Activated gamma-delta T cell treated with Interleukin-2 at 50 U/mL for 16 hours (primary cell): ENCODE measurements at regions not wholly inside any gene's neighbourhood (a gene's known extent, or its start where the extent isn't known, plus 50 kb on each side); places are given as distances from the start of the nearest gene placed in this dataset.
"Not testable (repeated sequence)": the region's sequence is repeated elsewhere in the genome, so short reads cannot be mapped to it uniquely, and the experiment has no call there.

Source experiments
- DNase-seq: peaks from one replicate; pipeline ENCODE4 v3.0.0-alpha.2; 2020

DNA sequence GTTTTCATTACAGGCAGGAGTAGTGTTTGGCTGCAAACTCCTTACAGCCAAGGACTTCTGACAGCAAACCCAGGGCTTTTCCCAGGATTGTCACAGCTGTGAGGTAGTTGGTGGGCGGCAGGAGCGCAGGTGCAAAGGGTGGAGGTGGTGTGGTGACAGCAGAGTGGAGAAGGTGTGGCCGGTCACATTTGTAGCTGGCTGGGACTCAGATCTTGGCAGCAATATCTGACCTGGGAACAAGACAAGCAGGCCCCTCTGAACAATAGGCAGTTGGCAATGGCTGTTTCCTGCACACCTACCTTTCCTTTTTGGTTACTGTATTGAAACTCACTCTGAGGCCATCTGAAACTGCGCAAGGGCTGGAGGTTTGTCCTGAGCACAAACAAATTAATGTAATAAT is 327.3 kb downstream of the COG6 start:
- DNase-seq = no peak

GRCh38 chr13:39985071-39985470 is 329.6 kb downstream of the COG6 start:
- no peak for DNase-seq

DNA sequence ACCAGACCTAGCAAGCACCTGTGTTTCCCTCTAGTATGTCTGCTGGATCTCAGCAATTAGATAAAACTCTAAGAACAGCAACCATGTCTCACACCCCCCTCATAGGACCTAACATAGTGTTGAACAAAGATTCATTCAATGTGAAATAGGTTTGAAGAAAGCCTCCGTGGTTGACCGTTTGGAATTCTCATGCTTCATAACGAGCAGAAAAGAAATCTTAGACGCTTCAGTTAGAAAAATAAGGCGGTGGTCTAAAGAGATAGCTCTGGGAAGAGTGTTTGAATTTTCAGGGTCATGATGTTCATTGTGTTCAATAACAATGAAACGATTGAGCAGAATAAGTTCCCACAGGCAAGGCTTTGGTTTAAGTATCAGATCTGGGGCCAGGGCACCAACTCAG is 332.9 kb downstream of the COG6 start:
- DNase-seq = no peak

DNA sequence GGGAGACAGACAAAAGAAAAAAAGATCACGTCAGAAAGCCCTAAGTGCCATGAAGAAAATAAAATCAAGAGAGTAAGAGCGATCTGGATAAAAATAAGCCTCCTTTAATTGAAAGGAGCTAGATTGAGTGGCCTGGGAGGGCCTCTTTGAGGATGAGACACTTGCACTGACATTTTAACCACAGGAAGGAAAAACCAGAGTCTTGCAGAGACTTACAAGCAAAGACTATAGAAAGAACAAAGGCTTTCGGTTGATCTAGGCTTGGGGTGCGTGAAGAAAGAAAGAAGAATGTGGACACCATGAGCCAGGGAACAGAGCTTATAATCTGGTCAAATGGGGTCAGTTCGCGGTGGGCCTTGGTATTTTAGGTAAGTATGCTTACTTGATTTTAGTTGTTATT is 342.7 kb downstream of the COG6 start:
- DNase-seq = no peak

DNA sequence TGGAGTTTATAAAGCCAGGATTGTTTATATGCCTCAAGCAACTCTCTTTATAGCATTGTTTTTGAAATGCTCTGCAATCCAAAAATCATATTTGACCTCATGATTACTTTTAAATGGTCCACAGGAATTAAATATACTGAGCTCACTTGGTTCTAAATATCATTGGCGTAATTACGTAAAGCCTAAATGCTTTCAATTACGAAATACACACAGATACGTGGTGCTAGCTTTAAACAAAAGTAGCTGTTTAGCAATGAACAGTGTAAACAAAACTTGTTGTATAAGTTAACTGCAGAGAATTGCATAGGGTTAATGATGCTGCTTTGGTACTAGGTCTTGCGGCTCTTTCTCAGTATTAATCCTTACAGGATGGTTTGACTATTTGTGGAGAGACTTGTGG is 346.6 kb downstream of the COG6 start:
- no peak for DNase-seq

DNA sequence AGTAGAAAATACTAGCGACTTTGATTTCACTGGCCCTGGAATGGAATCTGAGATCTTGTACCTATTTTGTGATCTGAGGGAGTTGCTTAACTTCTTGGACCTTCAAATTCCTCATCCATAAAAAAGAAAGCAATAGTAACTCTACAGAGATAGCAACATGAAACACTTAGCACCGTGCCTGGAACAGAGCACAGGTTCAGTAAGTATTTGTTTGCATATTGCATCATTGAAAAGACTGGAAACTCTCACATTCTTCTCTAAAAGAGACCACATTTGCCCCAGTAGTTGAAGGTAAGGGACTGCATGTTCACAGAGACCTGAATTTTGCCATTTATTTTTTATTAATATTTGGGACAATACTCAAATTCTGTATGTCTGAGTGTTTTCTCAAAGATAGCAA is 358.1 kb downstream of the COG6 start:
- no peak for DNase-seq

- DNase-seq = no peak
Measured at GRCh38 chr13:40016953-40017660, 361.6 kb downstream of the COG6 start.

DNA sequence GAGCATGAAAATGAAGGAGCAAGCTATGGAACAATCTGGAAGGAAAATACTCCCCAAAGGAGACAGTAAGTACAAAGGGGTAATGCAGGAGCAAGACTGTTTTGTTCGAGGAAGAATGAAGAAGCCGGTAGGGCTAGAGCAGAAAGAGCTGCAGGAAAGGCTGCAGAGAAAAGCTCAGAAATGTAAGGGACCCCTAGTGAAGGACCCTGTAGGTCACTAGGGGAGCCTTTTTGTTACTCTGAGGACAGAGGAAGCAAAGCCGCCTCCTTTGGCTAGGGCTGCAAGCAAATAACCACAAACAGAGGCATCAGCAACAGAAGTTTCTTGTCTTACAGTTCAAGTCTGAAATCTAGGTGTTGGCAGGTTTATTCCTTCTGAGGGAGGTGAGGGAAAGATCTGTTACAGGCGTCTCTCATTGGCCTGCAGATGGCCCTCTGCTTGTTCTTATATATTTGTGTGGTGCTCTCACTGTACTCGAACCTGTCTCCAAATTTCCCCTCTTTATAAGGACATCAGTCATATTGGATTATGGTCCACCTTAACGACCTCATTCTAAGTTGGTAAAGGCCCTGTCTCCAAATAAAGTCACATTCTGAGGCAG is 362.3 kb downstream of the COG6 start:
- no peak for DNase-seq

DNA sequence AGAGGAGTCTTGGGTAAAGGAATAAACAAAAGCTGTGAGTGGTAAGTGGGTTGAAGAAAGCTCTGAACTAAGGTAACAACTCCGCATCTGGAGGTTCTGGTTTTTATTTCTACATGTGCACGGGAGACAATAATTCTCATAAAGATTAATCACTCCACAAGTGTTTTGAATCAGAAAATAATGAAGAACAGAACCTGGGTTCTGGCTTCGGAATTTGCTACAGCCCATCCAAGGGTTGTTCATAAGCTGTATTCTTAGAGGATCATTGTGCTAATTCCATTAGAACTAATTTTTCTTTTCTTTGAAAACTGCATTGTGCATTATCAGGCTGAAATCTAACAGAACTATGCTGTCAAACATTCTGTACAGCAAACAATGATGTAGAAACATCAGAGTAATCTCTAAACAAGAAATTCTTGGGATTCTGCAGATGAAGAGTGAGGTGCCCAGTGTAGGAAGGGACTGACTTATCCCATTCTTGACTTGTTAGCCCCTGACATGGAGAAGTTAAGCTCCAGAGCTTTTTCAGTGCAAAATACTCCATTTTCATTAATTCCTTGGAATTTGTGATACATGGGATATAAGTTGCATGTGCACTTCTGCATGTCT is 368.2 kb downstream of the COG6 start:
- DNase-seq = no peak

DNA sequence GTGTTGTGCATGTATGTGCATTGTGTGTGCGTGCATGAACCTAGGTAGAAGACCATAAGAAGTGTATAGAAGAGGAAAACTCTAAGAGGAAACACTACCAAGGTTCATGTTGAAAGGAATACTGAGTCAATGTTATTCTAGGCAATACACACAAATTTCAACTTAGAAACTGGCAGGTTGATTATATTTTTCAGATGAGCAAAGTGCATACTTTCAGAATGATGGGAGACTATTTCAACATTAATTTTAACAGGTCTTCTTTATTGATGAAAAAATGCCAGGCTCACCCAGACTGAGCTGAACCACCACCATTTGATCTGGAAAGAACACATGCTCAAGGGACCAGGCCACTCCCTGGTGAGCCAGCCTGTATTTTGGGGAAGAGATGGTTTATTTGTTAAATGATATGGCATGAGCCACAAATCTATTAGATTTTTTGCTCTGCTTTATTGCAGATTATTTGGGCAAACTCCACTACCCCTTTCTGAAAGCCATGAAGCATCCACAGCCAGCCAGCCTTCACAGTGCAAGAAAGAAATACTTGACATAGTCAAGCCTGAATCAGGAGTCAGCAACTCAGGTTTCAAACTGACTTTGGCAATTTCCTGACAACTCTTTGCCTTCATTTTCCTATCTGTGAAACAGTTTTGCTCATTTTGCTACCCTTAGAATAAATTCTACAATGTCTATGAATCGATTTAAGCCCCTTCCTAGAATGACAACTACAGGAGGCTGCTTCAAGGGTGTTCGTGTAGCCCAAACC is 368.9 kb downstream of the COG6 start:
- DNase-seq = no peak

DNA sequence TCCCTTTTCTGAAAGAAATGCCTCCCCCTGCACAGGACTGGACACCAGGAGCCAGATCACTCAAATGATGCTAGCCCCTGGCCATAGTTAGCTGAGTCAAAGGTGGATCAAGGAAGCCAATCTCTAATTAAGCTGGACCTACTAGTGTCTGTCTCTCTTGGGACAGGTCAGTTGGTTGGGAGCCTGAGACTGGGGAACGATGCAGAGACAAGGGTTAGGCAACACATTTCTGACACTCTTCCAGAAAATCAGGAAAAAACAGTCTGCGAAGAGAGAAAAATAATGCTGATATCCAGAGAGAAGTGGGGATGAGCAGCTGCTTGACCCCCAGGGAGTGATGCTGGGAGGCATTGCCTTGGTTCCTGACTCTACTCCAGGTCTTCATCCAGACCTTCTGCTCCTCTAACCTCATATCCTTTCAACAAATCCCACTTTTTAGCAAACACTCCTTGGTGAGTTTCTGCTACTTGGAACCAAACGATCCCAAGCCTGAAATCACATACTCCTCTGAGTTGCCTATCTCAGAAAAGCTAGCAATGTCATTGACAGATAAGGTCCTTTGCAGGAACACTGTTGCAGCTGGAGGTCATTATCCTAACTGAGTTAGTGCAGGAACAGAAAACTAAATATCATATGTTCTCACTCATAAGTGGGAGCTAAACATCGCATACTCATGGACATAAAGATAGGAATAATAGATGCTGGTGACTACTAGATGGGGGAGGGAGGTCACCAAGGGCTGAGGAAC is 369.7 kb downstream of the COG6 start:
- DNase-seq = no peak

DNA sequence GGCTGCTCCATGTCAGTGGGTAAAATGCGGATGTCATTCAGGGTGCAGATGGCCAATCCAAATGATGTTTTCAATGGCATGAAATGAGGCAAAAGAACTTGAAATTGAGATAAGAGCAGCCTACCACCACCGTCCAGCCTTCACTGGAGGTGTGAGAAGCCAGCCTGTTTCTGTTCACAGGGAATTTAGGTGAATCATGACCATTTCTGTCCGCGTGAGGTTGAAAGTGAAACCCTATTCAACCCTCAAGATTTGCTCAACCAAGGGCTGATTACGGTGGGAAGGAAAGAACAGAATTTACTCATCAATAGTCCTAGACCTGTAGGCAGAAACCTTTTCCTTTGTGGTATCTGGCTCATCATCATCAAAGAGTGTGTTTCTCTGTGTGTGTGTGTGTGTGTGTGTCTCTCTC is 370.7 kb downstream of the COG6 start:
- no peak for DNase-seq

DNA sequence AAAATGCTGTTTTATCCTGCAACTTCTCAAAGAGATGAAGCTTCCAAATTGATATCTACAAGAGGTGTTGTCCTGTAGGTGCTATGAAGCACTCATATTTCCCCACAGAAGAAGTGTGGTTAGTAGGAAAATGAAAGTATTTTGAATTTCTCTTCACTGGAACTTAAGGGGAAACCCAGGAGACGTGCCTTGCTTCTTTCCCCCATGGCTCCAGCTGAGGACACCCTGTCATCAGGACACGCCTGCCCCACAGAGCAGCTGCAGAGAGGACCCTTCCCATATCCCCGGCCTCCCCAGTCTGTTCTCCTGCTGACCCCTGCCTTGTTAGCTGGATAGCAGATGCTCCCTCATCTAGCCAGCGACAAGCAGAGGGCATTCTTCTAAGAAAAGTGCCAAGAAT is 371.3 kb downstream of the COG6 start:
- DNase-seq = no peak

GRCh38 chr13:40028446-40028845 is 373.0 kb downstream of the COG6 start:
- DNase-seq = no peak

GRCh38 chr13:40031031-40031430 is 375.6 kb downstream of the COG6 start:
- no peak for DNase-seq

DNA sequence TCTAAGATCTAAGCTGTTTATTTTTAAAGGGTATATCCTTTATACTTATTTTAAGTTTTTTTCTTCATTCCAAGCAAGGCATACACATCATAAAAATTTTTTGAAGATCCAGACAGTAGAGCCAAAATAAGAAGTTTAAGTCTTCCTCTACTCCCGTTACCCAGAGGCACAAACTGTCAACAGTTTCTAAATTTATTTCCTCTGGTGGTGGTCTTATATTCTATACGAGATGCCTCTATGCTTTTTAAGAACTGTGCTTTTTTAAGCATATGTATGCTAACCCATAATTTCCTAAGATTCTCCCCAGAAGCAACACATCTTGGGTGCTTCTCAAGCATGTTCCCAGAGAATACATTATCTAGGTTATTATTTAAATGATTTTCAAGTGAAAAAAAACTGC is 383.6 kb downstream of the COG6 start:
- no peak for DNase-seq

DNA sequence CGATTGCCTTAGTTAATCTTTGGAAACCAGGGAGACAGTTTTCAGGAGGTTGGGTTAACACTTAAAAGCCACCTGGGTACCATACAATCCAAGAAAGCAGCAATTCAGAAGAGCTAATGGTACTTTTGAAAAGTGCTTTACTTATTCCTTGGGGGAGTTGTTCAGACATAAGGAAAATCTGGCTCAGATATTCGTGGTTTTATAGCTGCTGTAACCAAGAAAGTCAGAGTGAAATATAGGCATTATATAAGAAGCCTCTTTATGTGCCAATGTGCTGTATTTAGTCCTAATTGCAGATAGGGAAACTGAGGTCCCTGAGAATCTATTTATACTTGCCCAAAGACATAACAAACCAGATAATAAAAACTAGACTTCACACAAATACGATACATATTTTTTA is 387.5 kb downstream of the COG6 start:
- DNase-seq = no peak

GRCh38 chr13:40043764-40044163 is 388.3 kb downstream of the COG6 start:
- DNase-seq = no peak

- DNase-seq = no peak
Measured at GRCh38 chr13:40047322-40047771, 391.9 kb downstream of the COG6 start.

GRCh38 chr13:40048551-40048950 is 393.1 kb downstream of the COG6 start:
- no peak for DNase-seq

- DNase-seq = no peak
Measured at GRCh38 chr13:40052954-40053353, 397.5 kb downstream of the COG6 start.

DNA sequence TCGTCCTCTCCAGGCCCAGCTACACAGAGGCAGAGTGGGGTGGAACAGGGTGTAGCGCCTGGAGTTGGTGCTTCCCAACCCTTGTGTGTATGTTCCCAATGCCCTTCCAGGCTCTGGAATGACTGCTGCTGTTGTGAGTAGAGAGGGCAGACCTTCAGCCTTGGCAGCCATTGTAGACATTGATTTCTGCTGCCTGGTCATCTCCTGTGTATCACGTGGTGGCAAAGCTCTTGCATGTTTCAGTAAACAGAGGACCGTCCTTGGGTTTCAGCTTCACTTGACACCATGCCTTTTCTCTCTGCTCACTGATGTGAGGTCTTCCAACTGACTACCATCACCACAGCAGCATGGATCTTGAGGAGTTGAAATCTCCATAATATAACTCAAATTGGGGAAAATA is 397.9 kb downstream of the COG6 start:
- DNase-seq = no peak

- not testable (repeated sequence) for DNase-seq
Measured at GRCh38 chr13:40054422-40054821, 399.0 kb downstream of the COG6 start.
